ENCODE measurements at regions not wholly inside any gene's neighbourhood (a gene's known extent, or its start where the extent isn't known, plus 50 kb on each side); places are given as distances from the start of the nearest gene placed in this dataset.
"Not testable (repeated sequence)": the region's sequence is repeated elsewhere in the genome, so short reads cannot be mapped to it uniquely, and the experiment has no call there.

DNA sequence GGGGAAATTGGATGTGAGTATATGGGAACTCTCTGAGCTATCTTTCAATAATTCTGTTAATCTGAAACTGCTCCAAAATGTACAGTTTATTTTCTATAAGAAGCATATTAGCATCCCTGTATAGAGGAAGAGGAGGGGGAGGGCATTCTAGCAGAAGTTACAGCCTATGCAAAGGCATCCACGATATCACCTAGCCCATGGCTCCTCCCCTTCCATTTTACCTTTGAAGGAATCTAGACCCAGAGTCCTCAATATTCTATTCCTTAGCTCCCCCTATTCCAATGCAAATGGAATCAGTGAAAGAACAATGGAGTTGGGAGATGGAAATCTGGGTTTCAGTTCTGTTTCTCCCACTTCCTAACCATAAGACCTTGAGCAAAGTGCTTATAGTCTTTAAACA is 132.9 kb upstream of the IFNE start:
- TF ChIP-seq, protein P1, sequence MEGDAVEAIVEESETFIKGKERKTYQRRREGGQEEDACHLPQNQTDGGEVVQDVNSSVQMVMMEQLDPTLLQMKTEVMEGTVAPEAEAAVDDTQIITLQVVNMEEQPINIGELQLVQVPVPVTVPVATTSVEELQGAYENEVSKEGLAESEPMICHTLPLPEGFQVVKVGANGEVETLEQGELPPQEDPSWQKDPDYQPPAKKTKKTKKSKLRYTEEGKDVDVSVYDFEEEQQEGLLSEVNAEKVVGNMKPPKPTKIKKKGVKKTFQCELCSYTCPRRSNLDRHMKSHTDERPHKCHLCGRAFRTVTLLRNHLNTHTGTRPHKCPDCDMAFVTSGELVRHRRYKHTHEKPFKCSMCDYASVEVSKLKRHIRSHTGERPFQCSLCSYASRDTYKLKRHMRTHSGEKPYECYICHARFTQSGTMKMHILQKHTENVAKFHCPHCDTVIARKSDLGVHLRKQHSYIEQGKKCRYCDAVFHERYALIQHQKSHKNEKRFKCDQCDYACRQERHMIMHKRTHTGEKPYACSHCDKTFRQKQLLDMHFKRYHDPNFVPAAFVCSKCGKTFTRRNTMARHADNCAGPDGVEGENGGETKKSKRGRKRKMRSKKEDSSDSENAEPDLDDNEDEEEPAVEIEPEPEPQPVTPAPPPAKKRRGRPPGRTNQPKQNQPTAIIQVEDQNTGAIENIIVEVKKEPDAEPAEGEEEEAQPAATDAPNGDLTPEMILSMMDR (IDR thresholded peaks at IDR 0.05; ENCODE audit: low read depth, low read length), result no peak
- no peak for DNase-seq (ENCODE audit: extremely low read depth, low read depth)

DNA sequence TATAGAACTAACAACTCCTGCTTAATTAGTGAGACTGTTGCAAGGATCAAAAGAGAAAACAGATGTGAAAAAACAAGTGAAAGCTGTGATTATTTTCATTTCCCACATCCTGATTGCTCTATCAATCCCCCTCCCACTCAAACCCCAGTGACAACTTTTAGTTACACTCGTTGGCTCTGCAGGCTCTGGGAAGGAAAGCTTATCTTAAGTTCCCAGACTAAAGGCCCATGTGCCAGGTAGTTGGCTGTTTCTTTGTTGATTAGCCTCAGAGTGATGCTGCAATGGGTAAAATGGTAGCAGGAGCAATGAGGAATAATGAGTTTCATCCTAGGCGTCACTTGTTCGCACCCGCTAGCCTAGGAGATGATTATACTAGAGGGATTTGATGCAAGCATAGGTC is 133.3 kb upstream of the IFNE start:
- TF ChIP-seq, protein P1 (IDR thresholded peaks at IDR 0.05; ENCODE audit: low read depth, low read length), result no peak
- DNase-seq (ENCODE audit: extremely low read depth, low read depth), result no peak

DNA sequence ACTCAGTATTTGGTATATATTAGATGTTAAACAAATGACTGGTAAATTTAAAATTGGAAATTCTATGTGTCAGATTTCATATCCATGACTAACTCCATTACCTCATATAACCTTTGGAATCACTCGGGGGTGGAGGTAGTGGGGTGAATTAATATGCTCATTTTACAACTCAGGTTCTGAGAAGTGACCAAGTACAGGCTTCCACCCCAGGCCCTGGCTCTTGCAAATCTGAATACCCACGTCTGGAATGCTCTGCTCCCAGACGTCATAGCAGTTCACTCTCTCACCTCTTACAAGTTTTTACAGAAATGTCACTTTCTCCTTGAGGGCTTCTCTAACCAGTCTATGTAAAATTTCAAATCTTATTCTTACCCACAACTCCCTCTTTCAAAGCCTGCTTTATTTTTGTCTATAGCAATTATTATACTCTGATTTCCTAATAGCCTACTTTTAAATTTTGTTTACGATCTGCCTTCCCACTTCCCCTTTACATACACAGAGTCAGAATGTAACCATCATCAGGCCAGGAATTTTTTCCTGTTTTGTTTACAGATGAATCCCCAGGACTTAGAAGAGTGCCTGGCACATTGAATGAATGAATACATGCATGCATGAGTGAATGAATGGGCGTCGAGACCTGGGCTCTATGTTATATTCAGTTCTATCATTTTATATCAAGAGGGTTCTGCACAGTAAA is 134.1 kb upstream of the IFNE start:
- peak; percentile 47 for DNase-seq (ENCODE audit: extremely low read depth, low read depth)
- TF ChIP-seq, protein P1 (IDR thresholded peaks at IDR 0.05; ENCODE audit: low read depth, low read length), result no peak

DNA sequence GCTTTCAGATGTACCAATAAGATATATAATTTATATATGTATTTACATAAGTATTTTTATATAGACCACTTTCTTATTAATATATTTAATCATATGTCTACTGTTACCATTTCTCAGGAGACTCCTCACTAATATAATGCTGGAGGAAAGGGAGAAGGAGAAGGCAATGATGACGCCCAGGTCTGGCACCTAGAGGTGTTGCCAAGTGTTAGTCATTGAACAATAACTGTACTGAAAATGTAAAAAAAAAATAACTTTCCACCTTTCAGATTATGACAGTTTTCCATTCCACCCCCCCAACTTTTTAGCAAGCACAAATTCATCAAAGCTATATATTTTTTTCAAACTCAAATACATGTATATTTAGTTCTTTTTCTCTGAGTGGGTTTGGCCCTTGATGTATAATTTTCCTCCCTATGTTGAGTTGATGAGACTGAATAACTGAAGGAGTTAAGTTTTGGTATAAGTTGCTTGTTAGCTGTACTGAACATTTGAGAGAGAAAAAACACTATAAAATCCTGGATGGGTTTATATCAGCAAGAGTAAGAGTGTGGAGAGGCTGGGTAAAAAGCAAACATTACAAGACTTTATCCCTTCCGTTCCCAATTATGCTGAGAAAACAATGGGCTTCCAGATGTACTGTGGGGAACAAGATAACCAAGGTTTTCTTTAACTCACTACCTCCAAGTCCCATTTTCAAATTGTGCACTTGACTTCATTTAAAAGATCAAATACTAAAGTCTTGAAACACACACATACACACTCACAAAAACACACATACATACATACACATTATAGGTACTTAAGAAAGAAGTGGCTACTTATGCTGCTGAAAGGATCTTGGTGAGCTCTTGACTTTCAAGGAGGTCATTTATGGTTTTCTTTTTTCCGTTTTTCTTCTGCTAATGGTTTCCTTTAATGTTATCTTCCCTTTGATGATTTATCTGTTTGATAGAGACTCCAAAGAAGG is 142.8 kb upstream of the IFNE start:
- DNase-seq (ENCODE audit: extremely low read depth, low read depth), result no peak
- TF ChIP-seq, protein P1 (IDR thresholded peaks at IDR 0.05; ENCODE audit: low read depth, low read length), result no peak

DNA sequence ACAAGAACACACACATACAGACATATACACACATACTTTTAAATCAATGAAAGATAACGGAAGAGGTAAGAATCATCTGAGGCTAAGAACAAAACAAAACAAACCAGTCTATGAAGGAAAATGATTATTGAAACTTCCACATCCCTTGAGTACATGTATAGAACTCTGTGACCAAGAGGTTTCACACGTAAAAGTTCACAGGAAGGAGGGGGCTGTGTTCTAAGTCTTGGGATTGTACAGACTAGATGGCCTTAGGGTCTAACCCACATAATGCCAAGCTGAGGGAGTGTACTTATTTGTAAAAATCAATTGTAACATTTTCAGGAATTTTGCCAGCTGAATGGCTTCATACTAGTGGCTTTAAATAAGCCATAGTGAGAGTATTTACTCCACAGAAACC is 144.4 kb upstream of the IFNE start:
- TF ChIP-seq, protein P1 (IDR thresholded peaks at IDR 0.05; ENCODE audit: low read depth, low read length), result no peak
- no peak for DNase-seq (ENCODE audit: extremely low read depth, low read depth)

DNA sequence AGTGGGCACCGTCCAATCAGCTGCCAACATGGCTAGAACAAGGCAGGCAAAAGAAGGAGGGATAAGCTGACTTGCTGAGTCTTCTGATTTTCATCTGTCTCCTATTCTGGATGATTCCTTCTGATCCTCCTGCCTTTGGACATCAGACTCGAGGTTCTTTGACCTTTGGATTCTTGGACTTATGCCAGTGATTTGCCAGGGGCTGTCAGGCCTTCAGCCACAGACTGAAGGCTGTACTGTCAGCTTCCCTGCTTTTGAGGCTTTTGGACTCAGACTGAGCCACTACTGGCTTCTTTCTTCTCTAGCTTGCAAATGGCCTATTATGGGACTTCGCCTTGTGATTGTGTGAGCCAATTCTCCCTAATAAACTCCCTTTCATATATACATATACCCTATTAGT is 146.8 kb upstream of the IFNE start:
- DNase-seq (ENCODE audit: extremely low read depth, low read depth), result not testable (repeated sequence)

DNA sequence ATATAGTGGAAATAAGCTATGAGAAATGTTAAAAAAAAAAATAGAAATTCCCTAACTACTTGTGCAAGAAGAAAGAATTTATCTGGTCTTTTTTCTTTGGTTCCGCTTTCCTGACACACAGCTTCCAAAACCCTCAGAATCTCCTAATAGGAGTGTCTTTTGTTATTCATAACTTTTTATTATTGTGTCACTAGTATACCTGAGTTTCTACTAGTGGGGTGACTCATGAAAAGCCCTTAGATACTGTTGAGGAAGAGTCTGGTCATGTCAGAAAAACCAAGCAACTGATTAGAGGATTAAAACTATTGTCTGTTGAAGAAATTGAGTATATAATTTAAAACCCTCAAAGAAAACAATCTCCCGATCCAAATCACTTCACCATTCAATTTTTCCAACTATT is 152.8 kb upstream of the IFNE start:
- TF ChIP-seq, protein P1 (IDR thresholded peaks at IDR 0.05; ENCODE audit: low read depth, low read length), result no peak
- no peak for DNase-seq (ENCODE audit: extremely low read depth, low read depth)
